ENCODE measurements at regions not wholly inside any gene's neighbourhood (a gene's known extent, or its start where the extent isn't known, plus 50 kb on each side); places are given as distances from the start of the nearest gene placed in this dataset.

DNA sequence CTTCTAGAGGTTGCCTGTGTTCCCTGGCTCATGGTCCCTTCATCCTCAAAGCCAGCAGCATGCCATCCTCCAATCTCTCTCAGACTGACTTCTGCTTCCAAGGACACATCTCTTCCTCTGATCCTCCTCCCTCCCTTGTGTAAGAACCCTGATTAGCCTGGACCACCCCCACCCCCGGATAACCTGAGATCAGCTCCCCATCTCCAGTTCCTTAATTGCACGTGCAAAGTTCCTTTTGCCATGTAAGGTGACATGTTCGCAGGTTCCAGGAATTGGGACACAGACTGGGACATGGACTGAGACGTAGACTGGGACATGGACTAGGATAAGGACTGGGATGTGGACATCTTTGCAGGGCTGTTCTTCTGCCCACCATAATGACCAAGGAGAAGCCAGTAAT is 925.3 kb downstream of the TBC1D22A start:
- no peaks in the 10 kb centered on the region for H3K9me2 ChIP-seq (replicated peaks; ENCODE audit: insufficient read depth, low read length)
- no peak overlapping the region for H2AFZ ChIP-seq (ENCODE audit: low read depth, low read length, severe bottlenecking)
- no peak overlapping the region for H3K4me2 ChIP-seq (ENCODE audit: low read depth, low read length, poor library complexity, severe bottlenecking)
- TF ChIP-seq EZH2phosphoT487 (conservative IDR thresholded peaks at IDR 0.05; ENCODE audit: low read length) (no peak), CTCF (IDR thresholded peaks at IDR 0.05; ENCODE audit: insufficient read depth, low read length, poor library complexity, severe bottlenecking) (no peak)
- H3K79me2 ChIP-seq (ENCODE audit: insufficient read depth, low read length) = no peaks in the 10 kb centered on the region
- H3K36me3 ChIP-seq (ENCODE audit: low read length) = no peaks in the 10 kb centered on the region
- no peak overlapping the region for H3K4me3 ChIP-seq (ENCODE audit: insufficient read depth, low read length, poor library complexity, severe bottlenecking)
- no peak overlapping the region for H3K9ac ChIP-seq (ENCODE audit: low read length)
- H3K27me3 ChIP-seq (ENCODE audit: low read length) = no peaks in the 10 kb centered on the region
- H3F3A ChIP-seq (ENCODE audit: insufficient read depth) = no peaks in the 10 kb centered on the region
- H3K27ac ChIP-seq (ENCODE audit: low read depth, low read length) = no peak overlapping the region
- H4K20me1 ChIP-seq (ENCODE audit: low read depth, low read length) = no peaks in the 10 kb centered on the region
- H3K9me3 ChIP-seq (ENCODE audit: insufficient read depth, low read length) = no peaks in the 10 kb centered on the region

GRCh38 chr22:47687346-47687655 is 924.9 kb downstream of the TBC1D22A start:
- Histone ChIP-seq H2AFZ (ENCODE audit: low read depth, low read length, severe bottlenecking) (no peak overlapping the region), H3K36me3 (ENCODE audit: low read length) (no peaks in the 10 kb centered on the region), H3K27ac (ENCODE audit: low read depth, low read length) (no peak overlapping the region), H3F3A (ENCODE audit: insufficient read depth) (no peaks in the 10 kb centered on the region), H4K20me1 (ENCODE audit: low read depth, low read length) (no peaks in the 10 kb centered on the region), H3K9ac (ENCODE audit: low read length) (no peak overlapping the region), H3K4me3 (ENCODE audit: insufficient read depth, low read length, poor library complexity, severe bottlenecking) (no peak overlapping the region), H3K9me3 (ENCODE audit: insufficient read depth, low read length) (no peaks in the 10 kb centered on the region), H3K27me3 (ENCODE audit: low read length) (no peaks in the 10 kb centered on the region), H3K79me2 (ENCODE audit: insufficient read depth, low read length) (no peaks in the 10 kb centered on the region), H3K9me2 (replicated peaks; ENCODE audit: insufficient read depth, low read length) (no peaks in the 10 kb centered on the region), H3K4me2 (ENCODE audit: low read depth, low read length, poor library complexity, severe bottlenecking) (no peak overlapping the region)
- TF ChIP-seq EZH2phosphoT487 (conservative IDR thresholded peaks at IDR 0.05; ENCODE audit: low read length) (no peak), CTCF (IDR thresholded peaks at IDR 0.05; ENCODE audit: insufficient read depth, low read length, poor library complexity, severe bottlenecking) (no peak)

DNA sequence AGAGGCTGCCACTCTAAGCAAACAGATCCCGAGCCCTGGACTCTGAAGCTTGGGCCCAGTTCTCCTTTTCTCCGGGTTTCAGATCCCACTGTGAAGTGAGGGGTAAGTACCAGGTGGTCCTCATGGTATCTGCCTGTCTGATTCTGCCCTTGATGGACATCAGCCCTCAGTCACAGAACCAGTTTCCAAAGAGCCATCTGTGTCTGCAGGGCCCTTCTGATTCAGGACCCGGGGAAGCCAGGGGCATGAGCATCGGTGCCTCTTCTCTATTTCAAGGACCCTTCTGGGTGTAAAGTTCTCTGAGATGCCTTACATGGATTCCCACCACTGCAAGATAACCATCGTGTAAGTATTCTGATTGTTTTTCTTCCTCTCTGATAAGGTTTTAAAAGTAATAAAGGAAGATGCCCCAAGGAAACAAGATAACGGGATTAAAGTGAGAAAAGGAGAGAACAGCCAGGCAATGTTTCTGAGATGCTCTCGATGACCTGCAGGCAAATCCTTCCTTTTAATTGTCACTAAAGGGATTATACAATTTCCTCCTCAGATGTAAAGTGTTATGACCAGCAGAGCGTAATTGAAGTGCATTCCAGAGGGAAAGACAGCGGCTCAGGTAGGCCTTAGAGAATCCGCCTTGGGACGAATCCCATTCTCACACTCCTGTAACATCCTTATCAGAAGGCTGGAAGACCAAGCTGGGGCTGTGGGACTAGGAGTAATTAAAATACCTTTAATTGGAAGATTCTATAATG is 924.3 kb downstream of the TBC1D22A start:
- no peak overlapping the region for H3K4me2 ChIP-seq (ENCODE audit: low read depth, low read length, poor library complexity, severe bottlenecking)
- H3F3A ChIP-seq (ENCODE audit: insufficient read depth) = no peaks in the 10 kb centered on the region
- no peaks in the 10 kb centered on the region for H4K20me1 ChIP-seq (ENCODE audit: low read depth, low read length)
- H3K27ac ChIP-seq (ENCODE audit: low read depth, low read length) = no peak overlapping the region
- H3K36me3 ChIP-seq (ENCODE audit: low read length) = no peaks in the 10 kb centered on the region
- no peaks in the 10 kb centered on the region for H3K79me2 ChIP-seq (ENCODE audit: insufficient read depth, low read length)
- H3K9me3 ChIP-seq (ENCODE audit: insufficient read depth, low read length) = no peaks in the 10 kb centered on the region
- TF ChIP-seq CTCF (IDR thresholded peaks at IDR 0.05; ENCODE audit: insufficient read depth, low read length, poor library complexity, severe bottlenecking) = no peak
- TF ChIP-seq EZH2phosphoT487 (conservative IDR thresholded peaks at IDR 0.05; ENCODE audit: low read length) = no peak
- no peak overlapping the region for H3K9ac ChIP-seq (ENCODE audit: low read length)
- no peak overlapping the region for H3K4me3 ChIP-seq (ENCODE audit: insufficient read depth, low read length, poor library complexity, severe bottlenecking)
- no peaks in the 10 kb centered on the region for H3K9me2 ChIP-seq (replicated peaks; ENCODE audit: insufficient read depth, low read length)
- H3K27me3 ChIP-seq (ENCODE audit: low read length) = no peaks in the 10 kb centered on the region
- no peak overlapping the region for H2AFZ ChIP-seq (ENCODE audit: low read depth, low read length, severe bottlenecking)
